Gastroesophageal sphincter (tissue), 3 donors: ENCODE measurements at regions not wholly inside any gene's neighbourhood (a gene's known extent, or its start where the extent isn't known, plus 50 kb on each side); places are given as distances from the start of the nearest gene placed in this dataset.

ENCODE experiments used
- EP300 ChIP-seq: sonication (generic); formaldehyde crosslinking; IDR thresholded peaks from one replicate; pipeline ENCODE4 v1.6.1; 2017; ENCODE audit warnings: antibody characterized with exemption, mild to moderate bottlenecking
- POLR2A ChIP-seq, 2 donors: fragments of 450-650 bp; IDR thresholded peaks; one replicate each; pipeline ENCODE4 v1.6.1; 2017; ENCODE audit warnings: antibody characterized with exemption in 2 of 2, mild to moderate bottlenecking in 2 of 2, moderate library complexity in 1 of 2
- POLR2AphosphoS5 ChIP-seq: sonication (generic); formaldehyde crosslinking; IDR thresholded peaks from one replicate; pipeline ENCODE4 v1.6.1; 2017; ENCODE audit warnings: antibody characterized with exemption
- TF ChIP-seq, protein P1 (sequence below), 4 experiments: fragments of 200-600 bp in 2 of 4; fragments of 450-650 bp in 2 of 4; sonication (generic) in 1 of 4; IDR thresholded peaks; one replicate each; pipeline ENCODE4 v1.5.1; 2017 to 2019; ENCODE audit warnings: antibody characterized with exemption in 4 of 4, mild to moderate bottlenecking in 2 of 4, moderate library complexity in 2 of 4

DNA sequence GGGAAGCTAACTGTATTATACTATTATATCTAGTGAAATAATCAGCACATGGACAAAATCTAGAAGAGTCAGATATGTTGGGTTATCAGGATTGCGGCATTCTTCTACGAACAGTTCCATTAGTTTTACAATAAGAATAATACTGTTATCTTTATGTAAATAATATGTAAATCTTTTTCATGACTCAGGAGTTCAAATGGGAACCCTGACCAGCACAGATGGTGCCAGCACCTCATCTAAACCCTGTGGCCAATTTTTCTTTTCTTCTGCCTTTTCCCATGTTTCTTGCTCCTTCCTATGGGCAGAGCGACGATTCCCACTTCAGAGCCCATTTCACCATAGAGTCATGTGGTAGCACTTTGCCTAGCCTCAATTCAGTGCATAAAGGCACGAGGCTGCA is 68.4 kb upstream of the CYP2D6 start:
- TF ChIP-seq POLR2A (IDR thresholded peaks at IDR 0.05) (no peak), EP300 (no peak), POLR2AphosphoS5 (no peak)
- TF ChIP-seq, protein P1, sequence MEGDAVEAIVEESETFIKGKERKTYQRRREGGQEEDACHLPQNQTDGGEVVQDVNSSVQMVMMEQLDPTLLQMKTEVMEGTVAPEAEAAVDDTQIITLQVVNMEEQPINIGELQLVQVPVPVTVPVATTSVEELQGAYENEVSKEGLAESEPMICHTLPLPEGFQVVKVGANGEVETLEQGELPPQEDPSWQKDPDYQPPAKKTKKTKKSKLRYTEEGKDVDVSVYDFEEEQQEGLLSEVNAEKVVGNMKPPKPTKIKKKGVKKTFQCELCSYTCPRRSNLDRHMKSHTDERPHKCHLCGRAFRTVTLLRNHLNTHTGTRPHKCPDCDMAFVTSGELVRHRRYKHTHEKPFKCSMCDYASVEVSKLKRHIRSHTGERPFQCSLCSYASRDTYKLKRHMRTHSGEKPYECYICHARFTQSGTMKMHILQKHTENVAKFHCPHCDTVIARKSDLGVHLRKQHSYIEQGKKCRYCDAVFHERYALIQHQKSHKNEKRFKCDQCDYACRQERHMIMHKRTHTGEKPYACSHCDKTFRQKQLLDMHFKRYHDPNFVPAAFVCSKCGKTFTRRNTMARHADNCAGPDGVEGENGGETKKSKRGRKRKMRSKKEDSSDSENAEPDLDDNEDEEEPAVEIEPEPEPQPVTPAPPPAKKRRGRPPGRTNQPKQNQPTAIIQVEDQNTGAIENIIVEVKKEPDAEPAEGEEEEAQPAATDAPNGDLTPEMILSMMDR (IDR thresholded peaks at IDR 0.05), result no peak
